Effector memory CD8-positive, alpha-beta T cell (primary cell): ENCODE measurements at regions not wholly inside any gene's neighbourhood (a gene's known extent, or its start where the extent isn't known, plus 50 kb on each side); places are given as distances from the start of the nearest gene placed in this dataset.
A peak's percentile ranks its signal among the peaks of the same experiment; 100 is the strongest.

Experiments
- ATAC-seq: fragments of 150-1000 bp; cut with Tn5 transposase; replicated peaks from 2 replicates; pipeline ENCODE4 v1.10.0; 2021; ENCODE audit warnings: mild to moderate bottlenecking, moderate library complexity
- DNase-seq, 3 experiments: peaks; one replicate each; pipeline ENCODE4 v3.0.0; 2021
- H3K27ac Mint-ChIP-seq, 2 donors: one replicate each; pipeline ENCODE4 v1.8.0; 2022; ENCODE audit warnings: mild to moderate bottlenecking in 2 of 2, mixed read lengths in 2 of 2, moderate library complexity in 2 of 2
- H3K27me3 Mint-ChIP-seq, 2 donors: one replicate each; pipeline ENCODE4 v1.8.0; 2022; ENCODE audit warnings: mixed read lengths in 2 of 2
- H3K36me3 Mint-ChIP-seq: one replicate; pipeline ENCODE4 v1.8.0; 2022; ENCODE audit warnings: mild to moderate bottlenecking, moderate library complexity, mixed read lengths; ENCODE audit not compliant: insufficient read depth
- H3K4me1 Mint-ChIP-seq, 2 donors: one replicate each; pipeline ENCODE4 v1.8.0; 2022; ENCODE audit warnings: low read depth in 2 of 2, mixed read lengths in 2 of 2
- H3K4me3 Mint-ChIP-seq, 2 donors: one replicate each; pipeline ENCODE4 v1.8.0; 2022; ENCODE audit warnings: mild to moderate bottlenecking in 2 of 2, mixed read lengths in 2 of 2, moderate library complexity in 2 of 2
- H3K9me3 Mint-ChIP-seq, 2 donors: one replicate each; pipeline ENCODE4 v1.8.0; 2022; ENCODE audit warnings: mixed read lengths in 2 of 2

- Mint-ChIP-seq H3K36me3 (peaks cover 4% of the 10 kb centered on the region), H3K4me3 (no peak overlapping the region), H3K4me1 (peaks cover 0 to 6% of the 10 kb centered on the region in 2 donors), H3K27ac (peak overlapping the region in 1 of 2 donors; percentile 52), H3K27me3 (peaks cover 82 to 91% of the 10 kb centered on the region in 2 donors), H3K9me3 (no peaks in the 10 kb centered on the region)
- DNase-seq: no peak
- ATAC-seq: no peak
Measured at GRCh38 chr3:13207578-13207922, 134.3 kb upstream of the IQSEC1 start.

- H3K27ac Mint-ChIP-seq: no peak overlapping the region
- ATAC-seq (no peak), DNase-seq (no peak)
- no peak overlapping the region for H3K4me3 Mint-ChIP-seq
- peaks cover 0 to 6% of the 10 kb centered on the region in 2 donors for H3K4me1 Mint-ChIP-seq
- peaks cover 80 to 96% of the 10 kb centered on the region in 2 donors for H3K27me3 Mint-ChIP-seq
- no peaks in the 10 kb centered on the region for H3K9me3 Mint-ChIP-seq
- H3K36me3 Mint-ChIP-seq: peaks cover 4% of the 10 kb centered on the region
Measured at GRCh38 chr3:13206799-13207577, 133.8 kb upstream of the IQSEC1 start.

- H3K36me3 Mint-ChIP-seq: peaks cover 4% of the 10 kb centered on the region
Measured at GRCh38 chr3:13205567-13206143, 132.4 kb upstream of the IQSEC1 start.

GRCh38 chr3:13204177-13204581 is 130.9 kb upstream of the IQSEC1 start:
- Mint-ChIP-seq H3K27ac (peak overlapping the region in 1 of 2 donors; percentile 39), H3K9me3 (no peaks in the 10 kb centered on the region), H3K4me1 (peaks cover 0 to 8% of the 10 kb centered on the region in 2 donors), H3K27me3 (peaks cover 72 to 84% of the 10 kb centered on the region in 2 donors), H3K36me3 (peaks cover 4% of the 10 kb centered on the region), H3K4me3 (peak overlapping the region in 1 of 2 donors; percentile 54)
- ATAC-seq (peak; percentile 26), DNase-seq (no peak)

More at GRCh38 chr3:13205567-13206143, 132.4 kb upstream of the IQSEC1 start:
- Mint-ChIP-seq H3K4me3 (no peak overlapping the region), H3K9me3 (no peaks in the 10 kb centered on the region), H3K27ac (no peak overlapping the region), H3K4me1 (peaks cover 0 to 6% of the 10 kb centered on the region in 2 donors), H3K27me3 (peaks cover 70 to 82% of the 10 kb centered on the region in 2 donors)
- ATAC-seq: no peak
- DNase-seq: no peak

- peaks cover 4% of the 10 kb centered on the region for H3K36me3 Mint-ChIP-seq
- no peaks in the 10 kb centered on the region for H3K9me3 Mint-ChIP-seq
- DNase-seq (no peak), ATAC-seq (no peak)
- H3K4me1 Mint-ChIP-seq: peaks cover 0 to 8% of the 10 kb centered on the region in 2 donors
- peaks cover 67 to 79% of the 10 kb centered on the region in 2 donors for H3K27me3 Mint-ChIP-seq
- H3K27ac Mint-ChIP-seq: no peak overlapping the region
- H3K4me3 Mint-ChIP-seq: peak overlapping the region in 1 of 2 donors; percentile 54
Measured at GRCh38 chr3:13203398-13204176, 130.4 kb upstream of the IQSEC1 start.

GRCh38 chr3:13202744-13203397 is 129.6 kb upstream of the IQSEC1 start:
- no peak overlapping the region for H3K4me3 Mint-ChIP-seq
- H3K4me1 Mint-ChIP-seq: peaks cover 0 to 8% of the 10 kb centered on the region in 2 donors
- H3K27me3 Mint-ChIP-seq: peaks cover 60 to 71% of the 10 kb centered on the region in 2 donors
- H3K27ac Mint-ChIP-seq: no peak overlapping the region
- H3K9me3 Mint-ChIP-seq: no peaks in the 10 kb centered on the region
- DNase-seq (no peak), ATAC-seq (no peak)
- H3K36me3 Mint-ChIP-seq: peaks cover 4% of the 10 kb centered on the region

GRCh38 chr3:13201851-13202250 is 128.6 kb upstream of the IQSEC1 start:
- H3K9me3 Mint-ChIP-seq: no peaks in the 10 kb centered on the region
- H3K4me3 Mint-ChIP-seq: no peak overlapping the region
- peaks cover 50 to 61% of the 10 kb centered on the region in 2 donors for H3K27me3 Mint-ChIP-seq
- no peak overlapping the region for H3K27ac Mint-ChIP-seq
- peaks cover 4% of the 10 kb centered on the region for H3K36me3 Mint-ChIP-seq
- DNase-seq: no peak
- H3K4me1 Mint-ChIP-seq: peaks cover 0 to 10% of the 10 kb centered on the region in 2 donors
- ATAC-seq: no peak

GRCh38 chr3:13200946-13201345 is 127.7 kb upstream of the IQSEC1 start:
- H3K27me3 Mint-ChIP-seq: peaks cover 45 to 52% of the 10 kb centered on the region in 2 donors
- H3K4me1 Mint-ChIP-seq: peaks cover 0 to 17% of the 10 kb centered on the region in 2 donors

GRCh38 chr3:13200465-13200864 is 127.2 kb upstream of the IQSEC1 start:
- DNase-seq (no peak), ATAC-seq (no peak)
- H3K27me3 Mint-ChIP-seq: peaks cover 45 to 47% of the 10 kb centered on the region in 2 donors
- peaks cover 0 to 19% of the 10 kb centered on the region in 2 donors for H3K4me1 Mint-ChIP-seq
- no peak overlapping the region for H3K27ac Mint-ChIP-seq
- H3K9me3 Mint-ChIP-seq: no peaks in the 10 kb centered on the region
- no peak overlapping the region for H3K4me3 Mint-ChIP-seq
- peaks cover 4% of the 10 kb centered on the region for H3K36me3 Mint-ChIP-seq

More at GRCh38 chr3:13200946-13201345, 127.7 kb upstream of the IQSEC1 start:
- ATAC-seq (no peak), DNase-seq (no peak)
- H3K4me3 Mint-ChIP-seq: no peak overlapping the region
- no peak overlapping the region for H3K27ac Mint-ChIP-seq
- H3K36me3 Mint-ChIP-seq: peaks cover 4% of the 10 kb centered on the region
- no peaks in the 10 kb centered on the region for H3K9me3 Mint-ChIP-seq

- Mint-ChIP-seq H3K36me3 (peaks cover 4% of the 10 kb centered on the region), H3K27me3 (peaks cover 42 to 45% of the 10 kb centered on the region in 2 donors), H3K4me3 (no peak overlapping the region), H3K9me3 (no peaks in the 10 kb centered on the region), H3K27ac (no peak overlapping the region), H3K4me1 (peaks cover 0 to 20% of the 10 kb centered on the region in 2 donors)
- DNase-seq (no peak), ATAC-seq (no peak)
Measured at GRCh38 chr3:13199899-13200451, 126.7 kb upstream of the IQSEC1 start.

- DNase-seq: no peak
- no peak overlapping the region for H3K27ac Mint-ChIP-seq
- ATAC-seq: no peak
- no peaks in the 10 kb centered on the region for H3K9me3 Mint-ChIP-seq
- peaks cover 0 to 21% of the 10 kb centered on the region in 2 donors for H3K4me1 Mint-ChIP-seq
- H3K36me3 Mint-ChIP-seq: peaks cover 4% of the 10 kb centered on the region
- no peak overlapping the region for H3K4me3 Mint-ChIP-seq
- peaks cover 41 to 43% of the 10 kb centered on the region in 2 donors for H3K27me3 Mint-ChIP-seq
Measured at GRCh38 chr3:13199006-13199776, 126.0 kb upstream of the IQSEC1 start.

- no peaks in the 10 kb centered on the region for H3K9me3 Mint-ChIP-seq
- H3K4me3 Mint-ChIP-seq: no peak overlapping the region
- DNase-seq (no peak), ATAC-seq (no peak)
- H3K36me3 Mint-ChIP-seq: peaks cover 4% of the 10 kb centered on the region
- H3K4me1 Mint-ChIP-seq: peaks cover 0 to 23% of the 10 kb centered on the region in 2 donors
- H3K27me3 Mint-ChIP-seq: peaks cover 41 to 45% of the 10 kb centered on the region in 2 donors
- H3K27ac Mint-ChIP-seq: no peak overlapping the region
Measured at GRCh38 chr3:13198264-13198879, 125.1 kb upstream of the IQSEC1 start.
